ENCODE measurements at regions not wholly inside any gene's neighbourhood (a gene's known extent, or its start where the extent isn't known, plus 50 kb on each side); places are given as distances from the start of the nearest gene placed in this dataset.

- DNase-seq: no peak
Measured at GRCh38 chr7:57370066-57370738, 79.8 kb upstream of the ZNF716 start.

- no peak for DNase-seq
Measured at GRCh38 chr7:57370739-57371098, 79.3 kb upstream of the ZNF716 start.

GRCh38 chr7:57375783-57376182, 74.2 kb upstream of the ZNF716 start:
- no peak for DNase-seq

- no peak for DNase-seq
Measured at GRCh38 chr7:57381581-57381980, 68.4 kb upstream of the ZNF716 start.

GRCh38 chr7:57384380-57384779, 65.6 kb upstream of the ZNF716 start:
- no peak for DNase-seq

- no peak for DNase-seq
Measured at GRCh38 chr7:57385668-57386067, 64.3 kb upstream of the ZNF716 start.

GRCh38 chr7:57388761-57389160, 61.2 kb upstream of the ZNF716 start:
- DNase-seq: no peak

- no peak for DNase-seq
Measured at GRCh38 chr7:57398548-57398947, 51.4 kb upstream of the ZNF716 start.

GRCh38 chr7:57399251-57399940, 50.6 kb upstream of the ZNF716 start:
- DNase-seq: no peak

GRCh38 chr7:57399972-57400371, 50.0 kb upstream of the ZNF716 start:
- DNase-seq: no peak
